ENCODE measurements at regions not wholly inside any gene's neighbourhood (a gene's known extent, or its start where the extent isn't known, plus 50 kb on each side); places are given as distances from the start of the nearest gene placed in this dataset.

GRCh38 chr14:26206640-26207039, 391.2 kb downstream of the NOVA1 start (continued):
- TF ChIP-seq ATF3 (IDR thresholded peaks at IDR 0.05) (no peak), REST (IDR thresholded peaks at IDR 0.05; ENCODE audit: low read depth) (no peak)
- TF ChIP-seq, protein P1, sequence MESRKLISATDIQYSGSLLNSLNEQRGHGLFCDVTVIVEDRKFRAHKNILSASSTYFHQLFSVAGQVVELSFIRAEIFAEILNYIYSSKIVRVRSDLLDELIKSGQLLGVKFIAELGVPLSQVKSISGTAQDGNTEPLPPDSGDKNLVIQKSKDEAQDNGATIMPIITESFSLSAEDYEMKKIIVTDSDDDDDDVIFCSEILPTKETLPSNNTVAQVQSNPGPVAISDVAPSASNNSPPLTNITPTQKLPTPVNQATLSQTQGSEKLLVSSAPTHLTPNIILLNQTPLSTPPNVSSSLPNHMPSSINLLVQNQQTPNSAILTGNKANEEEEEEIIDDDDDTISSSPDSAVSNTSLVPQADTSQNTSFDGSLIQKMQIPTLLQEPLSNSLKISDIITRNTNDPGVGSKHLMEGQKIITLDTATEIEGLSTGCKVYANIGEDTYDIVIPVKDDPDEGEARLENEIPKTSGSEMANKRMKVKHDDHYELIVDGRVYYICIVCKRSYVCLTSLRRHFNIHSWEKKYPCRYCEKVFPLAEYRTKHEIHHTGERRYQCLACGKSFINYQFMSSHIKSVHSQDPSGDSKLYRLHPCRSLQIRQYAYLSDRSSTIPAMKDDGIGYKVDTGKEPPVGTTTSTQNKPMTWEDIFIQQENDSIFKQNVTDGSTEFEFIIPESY (IDR thresholded peaks at IDR 0.05; ENCODE audit: extremely low read depth, insufficient replicate concordance, low read length), result no peak

- Histone ChIP-seq H3K9me2 (ENCODE audit: insufficient read depth) (no peaks in the 10 kb centered on the region), H3K36me3 (ENCODE audit: control insufficient read depth in 1 of 2, insufficient read depth in 2 of 2, low read length in 2 of 2) (no peaks in the 10 kb centered on the region), H4K20me1 (ENCODE audit: insufficient read depth) (no peaks in the 10 kb centered on the region), H3K9me3 (ENCODE audit: control insufficient read depth in 1 of 2, insufficient read depth in 1 of 2, low read depth in 1 of 2, low read length in 2 of 2) (peaks cover 5 to 42% of the 10 kb centered on the region in 2 experiments), H3K79me2 (ENCODE audit: insufficient read depth, low read length) (no peaks in the 10 kb centered on the region), H3K4me3 (replicated peaks in 1 of 2; ENCODE audit: low read depth in 1 of 2, low read length in 2 of 2) (no peak overlapping the region), H3K9ac (ENCODE audit: low read length) (no peak overlapping the region), H2AFZ (ENCODE audit: low read depth, low read length, poor library complexity, severe bottlenecking) (no peak overlapping the region), H3K4me2 (ENCODE audit: low read length) (no peak overlapping the region), H3K4me1 (ENCODE audit: control insufficient read depth in 1 of 2, insufficient read depth in 2 of 2, low read length in 2 of 2) (no peaks in the 10 kb centered on the region), H3K27me3 (ENCODE audit: insufficient read depth, low read length) (no peaks in the 10 kb centered on the region), H3K27ac (ENCODE audit: low read depth, low read length) (no peak overlapping the region)
- DNase-seq (ENCODE audit: low read depth, low spot score) (no peak), ATAC-seq (no peak)
- BruUV-seq (replicated peaks), result no TSS peak
- intact Hi-C loops (cut with micrococcal nuclease), result no loop called here
- ChIA-PET POLR2A (no interaction called here), CTCF (no interaction called here), RAD21 (ENCODE audit: low non-redundant PET in 1 of 2, low total read pairs in 2 of 2, uncharacterized antibody in 2 of 2, unreplicated experiment in 2 of 2) (no interaction called here)
- no peak for TF ChIP-seq CBX3 (IDR thresholded peaks at IDR 0.05; ENCODE audit: low read depth)
- TF ChIP-seq EZH2phosphoT487 (IDR thresholded peaks at IDR 0.05; ENCODE audit: borderline replicate concordance), result no peak
- TF ChIP-seq, protein P1 (IDR thresholded peaks at IDR 0.05; ENCODE audit: extremely low read depth, insufficient replicate concordance, low read length), result no peak
- no peak for TF ChIP-seq TCF7L2 (IDR thresholded peaks at IDR 0.05; ENCODE audit: borderline replicate concordance, extremely low read depth, insufficient read depth, insufficient read length)
- TF ChIP-seq ZNF274 (IDR thresholded peaks at IDR 0.05; ENCODE audit: low read depth, low read length), result no peak
- TF ChIP-seq, protein P2, sequence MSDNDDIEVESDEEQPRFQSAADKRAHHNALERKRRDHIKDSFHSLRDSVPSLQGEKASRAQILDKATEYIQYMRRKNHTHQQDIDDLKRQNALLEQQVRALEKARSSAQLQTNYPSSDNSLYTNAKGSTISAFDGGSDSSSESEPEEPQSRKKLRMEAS (IDR thresholded peaks at IDR 0.05), result no peak
- TF ChIP-seq YY1 (IDR thresholded peaks at IDR 0.05; ENCODE audit: extremely low read depth, insufficient replicate concordance, low read depth, low read length), result no peak
- no peak for TF ChIP-seq JUND (IDR thresholded peaks at IDR 0.05)
- TF ChIP-seq EGR1 (IDR thresholded peaks at IDR 0.05; ENCODE audit: low read depth), result no peak
- TF ChIP-seq ELF1 (IDR thresholded peaks at IDR 0.05; ENCODE audit: borderline replicate concordance, low read depth), result no peak
- no peak for TF ChIP-seq SIN3A (IDR thresholded peaks at IDR 0.05; ENCODE audit: low read depth)
- no peak for TF ChIP-seq FOSL1 (IDR thresholded peaks at IDR 0.05; ENCODE audit: low read depth)
- TF ChIP-seq ZFX (IDR thresholded peaks at IDR 0.05), result no peak
- TF ChIP-seq SRF (IDR thresholded peaks at IDR 0.05; ENCODE audit: low read depth), result no peak
- TF ChIP-seq POLR2A (IDR thresholded peaks at IDR 0.05; ENCODE audit: borderline replicate concordance, extremely low read depth, insufficient read depth, insufficient read length), result no peak
These were observed 392.9 kb downstream of the NOVA1 start for GRCh38 chr14:26204728-26205479.

Measured in HCT116 (cell line).